ENCODE measurements at regions not wholly inside any gene's neighbourhood (a gene's known extent, or its start where the extent isn't known, plus 50 kb on each side); places are given as distances from the start of the nearest gene placed in this dataset.

DNA sequence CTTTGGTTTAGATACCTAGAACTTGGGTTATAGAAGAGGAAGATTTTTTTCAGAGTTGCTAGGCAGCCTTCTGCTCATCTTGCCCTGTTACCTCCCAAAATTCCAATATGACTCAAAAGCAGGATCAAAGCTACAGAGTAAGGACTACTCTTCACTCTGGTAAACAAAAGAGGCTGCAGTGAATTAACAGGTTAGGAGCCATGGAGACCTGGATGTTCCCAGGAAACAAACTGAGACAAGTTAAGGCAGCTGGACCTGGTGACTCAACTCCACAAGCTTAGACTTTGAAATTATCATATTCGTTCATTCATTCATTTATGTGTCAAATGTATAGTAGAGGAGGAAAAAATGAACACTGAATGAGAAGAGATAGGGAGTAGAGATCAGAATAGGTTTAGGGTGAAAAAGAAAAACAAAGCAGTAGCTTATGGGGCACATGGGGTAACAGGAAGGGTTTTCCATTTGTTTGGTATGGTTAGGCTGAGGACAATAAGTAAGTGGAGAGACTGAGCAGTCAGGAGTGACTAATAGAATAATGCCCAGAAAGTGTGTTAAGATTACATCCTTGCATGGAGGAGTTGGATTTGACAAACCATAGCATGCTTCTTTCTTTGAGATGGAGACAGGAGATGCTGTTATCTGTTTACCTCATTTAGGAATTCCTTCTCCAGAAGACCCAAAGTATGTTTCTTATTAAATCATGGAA lies 464.0 kb upstream of the ZNF608 start:
- no peak overlapping the region for H3K4me3 ChIP-seq (ENCODE audit: low read depth, low read length)
- H3K36me3 ChIP-seq (ENCODE audit: control insufficient read depth, insufficient read depth, low read length), result no peaks in the 10 kb centered on the region
- no peak for DNase-seq (ENCODE audit: low read depth)
- TF ChIP-seq, protein P1, sequence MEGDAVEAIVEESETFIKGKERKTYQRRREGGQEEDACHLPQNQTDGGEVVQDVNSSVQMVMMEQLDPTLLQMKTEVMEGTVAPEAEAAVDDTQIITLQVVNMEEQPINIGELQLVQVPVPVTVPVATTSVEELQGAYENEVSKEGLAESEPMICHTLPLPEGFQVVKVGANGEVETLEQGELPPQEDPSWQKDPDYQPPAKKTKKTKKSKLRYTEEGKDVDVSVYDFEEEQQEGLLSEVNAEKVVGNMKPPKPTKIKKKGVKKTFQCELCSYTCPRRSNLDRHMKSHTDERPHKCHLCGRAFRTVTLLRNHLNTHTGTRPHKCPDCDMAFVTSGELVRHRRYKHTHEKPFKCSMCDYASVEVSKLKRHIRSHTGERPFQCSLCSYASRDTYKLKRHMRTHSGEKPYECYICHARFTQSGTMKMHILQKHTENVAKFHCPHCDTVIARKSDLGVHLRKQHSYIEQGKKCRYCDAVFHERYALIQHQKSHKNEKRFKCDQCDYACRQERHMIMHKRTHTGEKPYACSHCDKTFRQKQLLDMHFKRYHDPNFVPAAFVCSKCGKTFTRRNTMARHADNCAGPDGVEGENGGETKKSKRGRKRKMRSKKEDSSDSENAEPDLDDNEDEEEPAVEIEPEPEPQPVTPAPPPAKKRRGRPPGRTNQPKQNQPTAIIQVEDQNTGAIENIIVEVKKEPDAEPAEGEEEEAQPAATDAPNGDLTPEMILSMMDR (IDR thresholded peaks at IDR 0.05; ENCODE audit: insufficient read depth, low read length, poor library complexity, severe bottlenecking), result no peak
- no peaks in the 10 kb centered on the region for H3K27me3 ChIP-seq (ENCODE audit: control insufficient read depth, insufficient read depth, low read length)

DNA sequence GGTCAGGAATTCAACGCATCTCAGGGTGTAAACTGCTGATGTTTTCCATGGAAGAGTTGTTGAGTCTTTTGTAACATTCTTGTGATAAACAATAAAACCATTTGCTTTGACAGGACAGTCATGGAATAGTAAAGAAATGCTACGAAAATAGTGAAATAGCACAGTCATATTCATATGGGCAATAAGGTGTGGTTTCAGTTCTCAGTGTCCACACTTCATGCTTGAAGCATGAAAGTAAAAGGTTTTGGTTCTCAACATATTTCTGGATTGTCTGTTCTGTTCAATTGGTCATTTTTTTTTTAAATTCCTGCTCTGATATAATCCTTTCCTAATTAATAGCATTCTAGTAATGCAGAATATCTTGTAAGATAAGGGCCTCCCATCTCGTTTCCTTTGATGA lies 467.6 kb upstream of the ZNF608 start:
- TF ChIP-seq, protein P1 (IDR thresholded peaks at IDR 0.05; ENCODE audit: insufficient read depth, low read length, poor library complexity, severe bottlenecking), result no peak
- Histone ChIP-seq H3K36me3 (ENCODE audit: control insufficient read depth, insufficient read depth, low read length) (no peaks in the 10 kb centered on the region), H3K4me3 (ENCODE audit: low read depth, low read length) (no peak overlapping the region), H3K27me3 (ENCODE audit: control insufficient read depth, insufficient read depth, low read length) (no peaks in the 10 kb centered on the region)
- DNase-seq (ENCODE audit: low read depth), result no peak

DNA sequence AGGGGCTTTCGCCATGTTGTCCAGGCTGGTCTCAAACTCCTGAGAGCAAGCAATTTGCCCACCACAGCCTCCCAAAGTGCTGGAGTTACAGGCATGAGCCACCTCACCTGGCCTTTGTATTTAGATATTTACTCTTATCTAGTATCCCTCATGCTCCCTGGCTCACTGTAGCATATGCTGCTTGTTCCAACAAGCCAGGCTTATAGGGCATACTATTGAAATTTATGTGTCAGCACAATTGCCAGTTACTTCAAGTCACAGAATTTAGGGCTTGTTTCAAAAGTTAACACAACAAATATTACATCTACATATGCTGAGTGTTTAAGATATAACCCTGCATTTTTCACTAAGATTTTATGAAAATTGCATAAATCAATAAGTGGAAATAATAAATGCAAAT lies 469.2 kb upstream of the ZNF608 start:
- TF ChIP-seq, protein P1 (IDR thresholded peaks at IDR 0.05; ENCODE audit: insufficient read depth, low read length, poor library complexity, severe bottlenecking), result no peak
- H3K4me3 ChIP-seq (ENCODE audit: low read depth, low read length), result no peak overlapping the region
- H3K27me3 ChIP-seq (ENCODE audit: control insufficient read depth, insufficient read depth, low read length), result no peaks in the 10 kb centered on the region
- H3K36me3 ChIP-seq (ENCODE audit: control insufficient read depth, insufficient read depth, low read length), result no peaks in the 10 kb centered on the region
- DNase-seq (ENCODE audit: low read depth), result no peak

DNA sequence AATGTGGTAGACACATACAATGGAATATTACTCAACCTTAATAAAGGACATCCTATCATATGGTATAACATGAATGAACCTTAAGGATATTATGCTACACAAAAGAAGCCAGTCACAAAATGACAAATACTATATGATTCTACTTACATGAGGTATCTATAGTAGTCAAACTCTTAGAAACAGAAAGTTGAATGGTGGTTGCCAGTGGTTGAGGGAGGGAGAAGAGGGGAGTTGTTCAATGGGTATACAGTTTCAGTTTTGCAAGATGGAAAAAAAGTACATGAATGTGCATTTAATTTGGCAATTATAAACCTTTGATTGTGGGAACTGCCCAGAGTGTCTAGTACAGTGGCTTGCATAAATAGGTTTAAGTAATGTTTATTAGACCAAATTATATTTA lies 473.3 kb upstream of the ZNF608 start:
- Histone ChIP-seq H3K4me3 (ENCODE audit: low read depth, low read length) (no peak overlapping the region), H3K36me3 (ENCODE audit: control insufficient read depth, insufficient read depth, low read length) (no peaks in the 10 kb centered on the region), H3K27me3 (ENCODE audit: control insufficient read depth, insufficient read depth, low read length) (no peaks in the 10 kb centered on the region)
- TF ChIP-seq, protein P1 (IDR thresholded peaks at IDR 0.05; ENCODE audit: insufficient read depth, low read length, poor library complexity, severe bottlenecking), result no peak
- no peak for DNase-seq (ENCODE audit: low read depth)

DNA sequence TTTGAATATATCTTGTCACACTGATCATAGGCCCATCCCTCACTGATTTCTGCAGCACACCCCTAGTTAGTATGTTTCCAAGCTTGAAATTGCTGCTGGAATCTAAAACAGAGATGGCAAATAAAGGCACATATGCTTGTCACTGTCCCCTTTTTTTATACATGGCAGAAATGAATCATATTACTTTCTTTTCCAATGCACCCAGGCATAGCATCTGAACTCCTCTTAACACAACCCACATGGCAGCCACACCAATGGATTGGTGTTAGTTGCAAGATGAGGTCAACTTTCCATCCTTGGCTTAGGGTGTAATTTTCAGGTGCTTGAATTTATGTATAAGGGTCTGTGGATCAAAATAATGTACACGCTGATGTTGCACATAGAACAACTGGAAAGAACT lies 473.8 kb upstream of the ZNF608 start:
- H3K36me3 ChIP-seq (ENCODE audit: control insufficient read depth, insufficient read depth, low read length), result no peaks in the 10 kb centered on the region
- no peaks in the 10 kb centered on the region for H3K27me3 ChIP-seq (ENCODE audit: control insufficient read depth, insufficient read depth, low read length)
- no peak for DNase-seq (ENCODE audit: low read depth)
- no peak overlapping the region for H3K4me3 ChIP-seq (ENCODE audit: low read depth, low read length)
- TF ChIP-seq, protein P1 (IDR thresholded peaks at IDR 0.05; ENCODE audit: insufficient read depth, low read length, poor library complexity, severe bottlenecking), result no peak

Data from kidney epithelial cell (primary cell).